GM23248 (cell line): ENCODE measurements at regions not wholly inside any gene's neighbourhood (a gene's known extent, or its start where the extent isn't known, plus 50 kb on each side); places are given as distances from the start of the nearest gene placed in this dataset.

Source experiments
- EZH2 ChIP-seq: fragments of 200-600 bp; sonication (generic); IDR thresholded peaks from 2 replicates; pipeline ENCODE4 v1.6.1; 2018; ENCODE audit warnings: antibody characterized with exemption, mild to moderate bottlenecking; ENCODE audit not compliant: insufficient read depth, poor library complexity, severe bottlenecking
- EZH2phosphoT487 ChIP-seq: fragments of 200-600 bp; sonication (generic); IDR thresholded peaks from 2 replicates; pipeline ENCODE4 v1.6.1; 2018; ENCODE audit warnings: antibody characterized with exemption, moderate library complexity, mild to moderate bottlenecking, low read depth; ENCODE audit not compliant: insufficient read depth

- TF ChIP-seq EZH2phosphoT487 (no peak), EZH2 (no peak)
These were observed 64.1 kb upstream of the EHBP1 start for GRCh38 chr2:62641410-62641843.
